HL-60 (cell line): ENCODE measurements at regions not wholly inside any gene's neighbourhood (a gene's known extent, or its start where the extent isn't known, plus 50 kb on each side); places are given as distances from the start of the nearest gene placed in this dataset.

Experiments
- DNase-seq, 2 experiments: peaks; one replicate each; pipeline ENCODE4 v3.0.0-alpha.2; 2010 to 2020; ENCODE audit warnings: low read depth in 1 of 2, low spot score in 1 of 2
- H3K27ac ChIP-seq: fragments of 250-450 bp; sonication (Bioruptor Pico); replicated peaks from 2 replicates; pipeline ENCODE4 v1.5.1; 2020; ENCODE audit warnings: mild to moderate bottlenecking, moderate library complexity
- H3K27me3 ChIP-seq: fragments of 250-450 bp; sonication (Bioruptor Pico); 2 replicates; pipeline ENCODE4 v1.5.1; 2021; ENCODE audit warnings: mild to moderate bottlenecking, moderate library complexity; ENCODE audit not compliant: insufficient read depth, poor library complexity, severe bottlenecking
- H3K4me3 ChIP-seq: replicated peaks from 2 replicates; pipeline ENCODE4 v1.5.1; 2011; ENCODE audit warnings: mild to moderate bottlenecking, control low read depth, low read length; ENCODE audit not compliant: insufficient read depth
- GABPA ChIP-seq: IDR thresholded peaks from 2 replicates; pipeline ENCODE4 v1.6.1; 2012; ENCODE audit warnings: low read depth
- POLR2AphosphoS5 ChIP-seq: IDR thresholded peaks from 2 replicates; pipeline ENCODE4 v1.6.1; 2012; ENCODE audit warnings: low read depth
- SPI1 ChIP-seq: IDR thresholded peaks from 2 replicates; pipeline ENCODE4 v1.6.1; 2012; ENCODE audit warnings: low read depth, mild to moderate bottlenecking, borderline replicate concordance
- TF ChIP-seq, protein P1 (sequence below): IDR thresholded peaks from one replicate; pipeline ENCODE4 v1.5.1; 2011; ENCODE audit warnings: low read length, control low read depth, inconsistent platforms; ENCODE audit not compliant: insufficient read depth
- TF ChIP-seq, protein P2 (sequence below): IDR thresholded peaks from 2 replicates; pipeline ENCODE4 v1.6.1; 2012; ENCODE audit warnings: low read depth; ENCODE audit not compliant: insufficient replicate concordance

DNA sequence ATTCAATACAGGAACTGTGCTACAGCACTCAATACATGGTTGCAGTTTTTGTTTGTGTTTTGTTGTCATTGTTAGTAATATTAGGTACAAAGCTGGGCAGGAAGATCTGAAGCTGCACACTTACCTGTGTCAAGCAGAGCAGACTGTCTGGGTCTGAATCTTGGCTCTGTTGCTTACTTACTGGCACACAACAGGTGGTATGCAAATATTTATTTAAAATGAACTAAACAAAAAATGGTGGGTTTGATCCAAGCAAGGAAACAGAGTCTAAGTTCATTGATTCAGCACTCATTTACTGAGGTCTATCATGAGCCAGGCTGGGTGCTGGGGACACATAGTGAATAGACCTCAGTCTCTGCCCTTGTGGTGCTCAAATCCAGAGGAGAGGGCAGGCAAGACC lies 230.4 kb downstream of the OMA1 start:
- TF ChIP-seq, protein P1, sequence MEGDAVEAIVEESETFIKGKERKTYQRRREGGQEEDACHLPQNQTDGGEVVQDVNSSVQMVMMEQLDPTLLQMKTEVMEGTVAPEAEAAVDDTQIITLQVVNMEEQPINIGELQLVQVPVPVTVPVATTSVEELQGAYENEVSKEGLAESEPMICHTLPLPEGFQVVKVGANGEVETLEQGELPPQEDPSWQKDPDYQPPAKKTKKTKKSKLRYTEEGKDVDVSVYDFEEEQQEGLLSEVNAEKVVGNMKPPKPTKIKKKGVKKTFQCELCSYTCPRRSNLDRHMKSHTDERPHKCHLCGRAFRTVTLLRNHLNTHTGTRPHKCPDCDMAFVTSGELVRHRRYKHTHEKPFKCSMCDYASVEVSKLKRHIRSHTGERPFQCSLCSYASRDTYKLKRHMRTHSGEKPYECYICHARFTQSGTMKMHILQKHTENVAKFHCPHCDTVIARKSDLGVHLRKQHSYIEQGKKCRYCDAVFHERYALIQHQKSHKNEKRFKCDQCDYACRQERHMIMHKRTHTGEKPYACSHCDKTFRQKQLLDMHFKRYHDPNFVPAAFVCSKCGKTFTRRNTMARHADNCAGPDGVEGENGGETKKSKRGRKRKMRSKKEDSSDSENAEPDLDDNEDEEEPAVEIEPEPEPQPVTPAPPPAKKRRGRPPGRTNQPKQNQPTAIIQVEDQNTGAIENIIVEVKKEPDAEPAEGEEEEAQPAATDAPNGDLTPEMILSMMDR, result no peak
- no peak for TF ChIP-seq SPI1
- H3K27ac ChIP-seq, result no peak overlapping the region
- H3K27me3 ChIP-seq, result peaks cover 5% of the 10 kb centered on the region
- H3K4me3 ChIP-seq, result no peak overlapping the region
- no peak for DNase-seq

DNA sequence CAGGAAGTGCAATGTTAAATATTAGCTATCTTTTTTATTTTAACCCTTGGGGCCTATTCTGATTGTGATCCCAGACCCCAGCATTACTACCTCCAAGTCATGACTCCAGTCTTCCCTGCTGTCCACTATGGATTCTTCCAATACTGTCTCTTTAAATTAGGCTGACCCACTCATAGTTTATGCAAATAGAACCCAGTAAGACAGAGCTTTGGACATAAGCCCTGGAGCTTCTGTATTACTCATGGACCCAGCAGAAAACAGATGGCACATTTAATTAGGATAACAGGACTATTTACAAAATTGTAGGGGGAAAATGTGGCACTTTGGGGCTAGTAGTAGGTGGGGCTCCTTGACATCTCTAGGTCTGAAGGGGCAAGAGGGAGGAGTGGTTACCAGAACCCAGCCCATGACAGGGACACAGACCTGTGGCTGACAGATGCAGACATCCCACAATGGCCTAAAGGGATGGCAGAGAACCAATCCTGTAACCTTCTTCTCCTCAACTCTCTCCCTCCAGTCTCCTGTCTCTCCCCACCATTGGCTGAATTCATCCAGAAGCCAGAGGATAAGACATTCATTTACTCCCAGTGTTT lies 233.5 kb downstream of the OMA1 start:
- peaks cover 5% of the 10 kb centered on the region for H3K27me3 ChIP-seq
- no peak overlapping the region for H3K27ac ChIP-seq
- H3K4me3 ChIP-seq, result no peak overlapping the region
- TF ChIP-seq GABPA (no peak), SPI1 (no peak), POLR2AphosphoS5 (no peak)
- TF ChIP-seq, protein P2, sequence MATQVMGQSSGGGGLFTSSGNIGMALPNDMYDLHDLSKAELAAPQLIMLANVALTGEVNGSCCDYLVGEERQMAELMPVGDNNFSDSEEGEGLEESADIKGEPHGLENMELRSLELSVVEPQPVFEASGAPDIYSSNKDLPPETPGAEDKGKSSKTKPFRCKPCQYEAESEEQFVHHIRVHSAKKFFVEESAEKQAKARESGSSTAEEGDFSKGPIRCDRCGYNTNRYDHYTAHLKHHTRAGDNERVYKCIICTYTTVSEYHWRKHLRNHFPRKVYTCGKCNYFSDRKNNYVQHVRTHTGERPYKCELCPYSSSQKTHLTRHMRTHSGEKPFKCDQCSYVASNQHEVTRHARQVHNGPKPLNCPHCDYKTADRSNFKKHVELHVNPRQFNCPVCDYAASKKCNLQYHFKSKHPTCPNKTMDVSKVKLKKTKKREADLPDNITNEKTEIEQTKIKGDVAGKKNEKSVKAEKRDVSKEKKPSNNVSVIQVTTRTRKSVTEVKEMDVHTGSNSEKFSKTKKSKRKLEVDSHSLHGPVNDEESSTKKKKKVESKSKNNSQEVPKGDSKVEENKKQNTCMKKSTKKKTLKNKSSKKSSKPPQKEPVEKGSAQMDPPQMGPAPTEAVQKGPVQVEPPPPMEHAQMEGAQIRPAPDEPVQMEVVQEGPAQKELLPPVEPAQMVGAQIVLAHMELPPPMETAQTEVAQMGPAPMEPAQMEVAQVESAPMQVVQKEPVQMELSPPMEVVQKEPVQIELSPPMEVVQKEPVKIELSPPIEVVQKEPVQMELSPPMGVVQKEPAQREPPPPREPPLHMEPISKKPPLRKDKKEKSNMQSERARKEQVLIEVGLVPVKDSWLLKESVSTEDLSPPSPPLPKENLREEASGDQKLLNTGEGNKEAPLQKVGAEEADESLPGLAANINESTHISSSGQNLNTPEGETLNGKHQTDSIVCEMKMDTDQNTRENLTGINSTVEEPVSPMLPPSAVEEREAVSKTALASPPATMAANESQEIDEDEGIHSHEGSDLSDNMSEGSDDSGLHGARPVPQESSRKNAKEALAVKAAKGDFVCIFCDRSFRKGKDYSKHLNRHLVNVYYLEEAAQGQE, result no peak
- TF ChIP-seq, protein P1, result no peak
- DNase-seq, result no peak

DNA sequence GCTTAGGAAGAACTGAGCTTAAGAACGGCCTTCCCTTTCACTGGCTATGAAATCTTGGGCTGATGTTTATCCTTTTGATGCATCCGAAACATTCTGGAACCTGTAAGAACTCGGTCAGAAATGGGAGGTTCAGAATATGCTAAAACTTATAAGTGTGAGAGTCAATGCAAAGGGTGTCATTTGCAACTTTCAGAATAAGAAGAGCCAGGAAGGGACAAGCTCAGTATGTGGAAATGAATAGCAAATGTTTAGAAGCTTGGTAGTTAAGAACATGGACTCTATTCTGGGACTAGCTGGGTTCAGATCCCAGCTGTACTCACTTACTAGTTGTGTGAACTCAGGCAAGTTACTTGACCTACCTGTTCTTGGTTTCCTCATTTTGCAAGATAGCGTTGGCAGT lies 234.1 kb downstream of the OMA1 start:
- H3K27me3 ChIP-seq, result peaks cover 5% of the 10 kb centered on the region
- TF ChIP-seq, protein P2, result no peak
- TF ChIP-seq GABPA (no peak), SPI1 (no peak), POLR2AphosphoS5 (no peak)
- TF ChIP-seq, protein P1, result no peak
- H3K4me3 ChIP-seq, result no peak overlapping the region
- DNase-seq, result no peak
- no peak overlapping the region for H3K27ac ChIP-seq

DNA sequence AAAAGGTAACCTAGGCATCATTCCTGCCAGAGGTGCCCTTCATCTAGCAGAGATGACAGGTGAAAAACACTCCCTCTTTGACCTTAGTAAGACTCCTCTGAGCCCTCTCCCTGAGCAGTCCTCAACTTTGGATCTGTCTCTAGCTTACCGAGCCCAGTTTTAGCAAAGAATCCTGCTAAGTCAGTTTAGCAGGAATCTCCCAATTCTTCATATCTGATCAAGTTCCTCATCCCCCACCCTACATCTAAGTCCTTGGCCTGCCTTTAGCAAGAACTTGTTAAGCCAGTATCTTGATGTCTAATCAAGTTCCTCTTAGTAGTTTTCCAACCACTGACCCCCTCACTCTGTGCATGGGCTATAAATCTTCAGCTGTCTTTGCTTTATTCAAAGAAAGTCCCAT lies 235.6 kb downstream of the OMA1 start:
- TF ChIP-seq, protein P1, result no peak
- TF ChIP-seq POLR2AphosphoS5, result no peak
- TF ChIP-seq GABPA, result no peak
- TF ChIP-seq, protein P2, result no peak
- no peak for TF ChIP-seq SPI1
- Histone ChIP-seq H3K4me3 (no peak overlapping the region), H3K27me3 (peaks cover 3% of the 10 kb centered on the region), H3K27ac (no peak overlapping the region)
- DNase-seq, result no peak
